Skeletal muscle cell (primary cell): ENCODE measurements at regions not wholly inside any gene's neighbourhood (a gene's known extent, or its start where the extent isn't known, plus 50 kb on each side); places are given as distances from the start of the nearest gene placed in this dataset.
"Not testable (repeated sequence)": the region's sequence is repeated elsewhere in the genome, so short reads cannot be mapped to it uniquely, and the experiment has no call there.

Experiments used
- DNase-seq: peaks from one replicate; pipeline ENCODE4 v3.0.0-alpha.2; 2010; ENCODE audit warnings: low read depth
- H3K4me3 ChIP-seq: 2 replicates; pipeline ENCODE4 v1.5.1; 2011; ENCODE audit warnings: low read depth, mild to moderate bottlenecking, control low read depth, low read length, moderate library complexity

GRCh38 chr6:67870321-67870720 lies 764.8 kb upstream of the ADGRB3 start:
- DNase-seq = peak; percentile 6
- no peak overlapping the region for H3K4me3 ChIP-seq

- DNase-seq = no peak
- no peak overlapping the region for H3K4me3 ChIP-seq
These were observed 771.7 kb upstream of the ADGRB3 start for GRCh38 chr6:67863346-67863745.

- peak; percentile 0 for DNase-seq
These were observed 781.0 kb upstream of the ADGRB3 start for GRCh38 chr6:67854098-67854497.

GRCh38 chr6:67839818-67840217 lies 795.3 kb upstream of the ADGRB3 start:
- DNase-seq = no peak
- no peak overlapping the region for H3K4me3 ChIP-seq

More at GRCh38 chr6:67854098-67854497, 781.0 kb upstream of the ADGRB3 start:
- H3K4me3 ChIP-seq = no peak overlapping the region

GRCh38 chr6:67825201-67825895 lies 809.7 kb upstream of the ADGRB3 start:
- DNase-seq = no peak
- H3K4me3 ChIP-seq = no peak overlapping the region

GRCh38 chr6:67818322-67818721 lies 816.8 kb upstream of the ADGRB3 start:
- no peak overlapping the region for H3K4me3 ChIP-seq
- DNase-seq = no peak

- no peak overlapping the region for H3K4me3 ChIP-seq
- DNase-seq = no peak
These were observed 819.5 kb upstream of the ADGRB3 start for GRCh38 chr6:67815623-67816022.

- DNase-seq = no peak
These were observed 820.8 kb upstream of the ADGRB3 start for GRCh38 chr6:67814262-67814661.

GRCh38 chr6:67812693-67813092 lies 822.4 kb upstream of the ADGRB3 start:
- no peak for DNase-seq
- H3K4me3 ChIP-seq = no peak overlapping the region

More at GRCh38 chr6:67814262-67814661, 820.8 kb upstream of the ADGRB3 start:
- H3K4me3 ChIP-seq = no peak overlapping the region

GRCh38 chr6:67812125-67812524 lies 823.0 kb upstream of the ADGRB3 start:
- DNase-seq = no peak
- H3K4me3 ChIP-seq = no peak overlapping the region

GRCh38 chr6:67811239-67812037 lies 823.6 kb upstream of the ADGRB3 start:
- no peak overlapping the region for H3K4me3 ChIP-seq
- DNase-seq = no peak

- DNase-seq, H3K4me3 ChIP-seq: not testable (repeated sequence)
These were observed 830.3 kb upstream of the ADGRB3 start for GRCh38 chr6:67804808-67805207.

- no peak for DNase-seq
- no peak overlapping the region for H3K4me3 ChIP-seq
These were observed 832.3 kb upstream of the ADGRB3 start for GRCh38 chr6:67802771-67803170.

- no peak for DNase-seq
- H3K4me3 ChIP-seq = no peak overlapping the region
These were observed 842.1 kb upstream of the ADGRB3 start for GRCh38 chr6:67792996-67793395.

- no peak overlapping the region for H3K4me3 ChIP-seq
- no peak for DNase-seq
These were observed 844.5 kb upstream of the ADGRB3 start for GRCh38 chr6:67790569-67790968.

GRCh38 chr6:67787119-67787518 lies 848.0 kb upstream of the ADGRB3 start:
- not testable (repeated sequence) for H3K4me3 ChIP-seq, DNase-seq

- no peak for DNase-seq
These were observed 855.2 kb upstream of the ADGRB3 start for GRCh38 chr6:67779876-67780275.

GRCh38 chr6:67775333-67775732 lies 859.7 kb upstream of the ADGRB3 start:
- H3K4me3 ChIP-seq = no peak overlapping the region
- DNase-seq = peak; percentile 12

More at GRCh38 chr6:67779876-67780275, 855.2 kb upstream of the ADGRB3 start:
- H3K4me3 ChIP-seq = no peak overlapping the region

GRCh38 chr6:67768972-67769371 lies 866.1 kb upstream of the ADGRB3 start:
- no peak overlapping the region for H3K4me3 ChIP-seq

GRCh38 chr6:67767046-67767822 lies 867.8 kb upstream of the ADGRB3 start:
- not testable (repeated sequence) for H3K4me3 ChIP-seq, DNase-seq

More at GRCh38 chr6:67768972-67769371, 866.1 kb upstream of the ADGRB3 start:
- DNase-seq = no peak
